SK-N-SH treated with all-trans-retinoic acid at 6 μM for 48 hours (cell line): ENCODE measurements at regions not wholly inside any gene's neighbourhood (a gene's known extent, or its start where the extent isn't known, plus 50 kb on each side); places are given as distances from the start of the nearest gene placed in this dataset.

Experiments used
- ATAC-seq: fragments of 200-7000 bp; cut with Tn5 transposase; 3 replicates; pipeline ENCODE4 v1.9.1; 2020; ENCODE audit warnings: mild to moderate bottlenecking, moderate library complexity
- ARNTL ChIP-seq: fragments of 450-650 bp; formaldehyde crosslinking; IDR thresholded peaks from 2 replicates; pipeline ENCODE4 v1.5.0; 2020; ENCODE audit warnings: low read depth, mild to moderate bottlenecking, moderate library complexity, borderline replicate concordance
- BACH2 ChIP-seq: fragments of 250-450 bp; sonication (Bioruptor Pico); IDR thresholded peaks from 2 replicates; pipeline ENCODE4 v1.9.0; 2021; ENCODE audit warnings: mild to moderate bottlenecking, borderline replicate concordance
- CSDC2 ChIP-seq: fragments of 250-450 bp; sonication (Bioruptor Pico); IDR thresholded peaks from 2 replicates; pipeline ENCODE4 v1.5.0; 2020; ENCODE audit warnings: mild to moderate bottlenecking, moderate library complexity
- CSRNP3 ChIP-seq: fragments of 250-450 bp; sonication (Bioruptor Pico); IDR thresholded peaks from 2 replicates; pipeline ENCODE4 v1.5.1; 2021; ENCODE audit warnings: mild to moderate bottlenecking, moderate library complexity
- ESRRG ChIP-seq: fragments of 250-450 bp; sonication (Bioruptor Pico); IDR thresholded peaks from 2 replicates; pipeline ENCODE4 v1.6.1; 2021; ENCODE audit warnings: mild to moderate bottlenecking
- ISL1 ChIP-seq: fragments of 250-450 bp; sonication (Bioruptor Pico); IDR thresholded peaks from 2 replicates; pipeline ENCODE4 v2.1.2; 2022; ENCODE audit warnings: mild to moderate bottlenecking, moderate library complexity
- OSR1 ChIP-seq: fragments of 250-450 bp; sonication (Bioruptor Pico); IDR thresholded peaks from 2 replicates; pipeline ENCODE4 v1.8.0; 2022; ENCODE audit warnings: moderate library complexity, mild to moderate bottlenecking, inconsistent platforms
- POU6F1 ChIP-seq: fragments of 250-450 bp; sonication (Bioruptor Pico); IDR thresholded peaks from 2 replicates; pipeline ENCODE4 v1.8.0; 2021; ENCODE audit warnings: low read depth, mild to moderate bottlenecking, moderate library complexity, borderline replicate concordance
- PPARA ChIP-seq: fragments of 250-450 bp; sonication (Bioruptor Pico); IDR thresholded peaks from 2 replicates; pipeline ENCODE4 v1.5.0; 2020; ENCODE audit warnings: mild to moderate bottlenecking, borderline replicate concordance
- RARB ChIP-seq: fragments of 250-450 bp; sonication (Bioruptor Pico); IDR thresholded peaks from 2 replicates; pipeline ENCODE4 v1.8.0; 2021; ENCODE audit warnings: mild to moderate bottlenecking, moderate library complexity
- SNAI2 ChIP-seq: fragments of 250-450 bp; sonication (Bioruptor Pico); IDR thresholded peaks from 2 replicates; pipeline ENCODE4 v1.5.0; 2020; ENCODE audit warnings: mild to moderate bottlenecking, moderate library complexity
- TCF4 ChIP-seq: fragments of 250-450 bp; sonication (Bioruptor Pico); IDR thresholded peaks from 2 replicates; pipeline ENCODE4 v1.8.0; 2021; ENCODE audit warnings: mild to moderate bottlenecking, moderate library complexity, borderline replicate concordance
- TOX ChIP-seq: fragments of 250-450 bp; sonication (Bioruptor Pico); IDR thresholded peaks from 2 replicates; pipeline ENCODE4 v1.8.0; 2021; ENCODE audit warnings: mild to moderate bottlenecking, moderate library complexity, borderline replicate concordance
- ZC3H10 ChIP-seq: fragments of 250-450 bp; sonication (Bioruptor Pico); IDR thresholded peaks from 2 replicates; pipeline ENCODE4 v1.5.1; 2021; ENCODE audit warnings: mild to moderate bottlenecking, moderate library complexity
- ZFP3 ChIP-seq: fragments of 250-450 bp; sonication (Bioruptor Pico); IDR thresholded peaks from 2 replicates; pipeline ENCODE4 v1.5.0; 2020; ENCODE audit warnings: mild to moderate bottlenecking, moderate library complexity
- ZFP30 ChIP-seq: fragments of 450-650 bp; formaldehyde crosslinking; IDR thresholded peaks from 2 replicates; pipeline ENCODE4 v1.5.0; 2022; ENCODE audit warnings: mild to moderate bottlenecking, moderate library complexity
- ZNF565 ChIP-seq: fragments of 450-650 bp; formaldehyde crosslinking; conservative IDR thresholded peaks from 2 replicates; pipeline ENCODE4 v1.5.0; 2020; ENCODE audit warnings: low read depth, mild to moderate bottlenecking, moderate library complexity
- ZNF70 ChIP-seq: fragments of 450-650 bp; formaldehyde crosslinking; IDR thresholded peaks from 2 replicates; pipeline ENCODE4 v1.5.0; 2020; ENCODE audit warnings: mild to moderate bottlenecking, moderate library complexity
- ZNF8 ChIP-seq: fragments of 450-650 bp; formaldehyde crosslinking; IDR thresholded peaks from 2 replicates; pipeline ENCODE4 v1.5.0; 2020; ENCODE audit warnings: mild to moderate bottlenecking, moderate library complexity
- TF ChIP-seq, protein P1 (sequence below): fragments of 250-450 bp; sonication (Bioruptor Pico); IDR thresholded peaks from 2 replicates; pipeline ENCODE4 v1.5.1; 2020; ENCODE audit warnings: low read depth, mild to moderate bottlenecking, moderate library complexity
- TF ChIP-seq, protein P2 (sequence below): fragments of 250-450 bp; sonication (Bioruptor Pico); IDR thresholded peaks from 2 replicates; pipeline ENCODE4 v1.5.0; 2020; ENCODE audit warnings: mild to moderate bottlenecking, moderate library complexity
- TF ChIP-seq, protein P3 (sequence below): fragments of 250-450 bp; sonication (Bioruptor Pico); IDR thresholded peaks from 2 replicates; pipeline ENCODE4 v1.8.0; 2020; ENCODE audit warnings: mild to moderate bottlenecking, moderate library complexity, borderline replicate concordance

DNA sequence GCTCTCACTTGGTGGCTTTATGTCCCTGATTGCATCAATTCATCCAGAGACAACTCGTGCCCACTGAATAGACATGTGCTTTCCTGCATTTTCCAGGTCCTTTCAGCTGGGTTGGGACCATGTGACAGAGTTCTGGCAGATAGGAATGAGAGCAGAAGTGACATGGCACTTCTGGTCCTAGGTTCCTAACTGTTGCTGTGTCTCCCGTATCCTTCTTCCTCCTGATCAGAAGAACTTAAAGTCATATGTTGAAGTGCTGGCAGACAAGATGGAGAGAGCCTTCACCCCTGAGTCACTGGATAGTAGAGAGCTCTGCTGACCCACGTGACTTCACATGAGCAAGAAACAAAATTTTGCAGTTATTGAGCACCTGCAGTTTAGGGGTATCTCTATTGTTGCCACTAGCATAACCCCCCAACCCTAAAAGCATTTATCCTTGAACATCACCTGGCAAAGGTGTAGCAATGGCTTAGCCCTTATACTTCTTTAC, 80.0 kb downstream of the NREP start:
- no peak for ATAC-seq
- TF ChIP-seq POU6F1, result no peak
- TF ChIP-seq, protein P1, sequence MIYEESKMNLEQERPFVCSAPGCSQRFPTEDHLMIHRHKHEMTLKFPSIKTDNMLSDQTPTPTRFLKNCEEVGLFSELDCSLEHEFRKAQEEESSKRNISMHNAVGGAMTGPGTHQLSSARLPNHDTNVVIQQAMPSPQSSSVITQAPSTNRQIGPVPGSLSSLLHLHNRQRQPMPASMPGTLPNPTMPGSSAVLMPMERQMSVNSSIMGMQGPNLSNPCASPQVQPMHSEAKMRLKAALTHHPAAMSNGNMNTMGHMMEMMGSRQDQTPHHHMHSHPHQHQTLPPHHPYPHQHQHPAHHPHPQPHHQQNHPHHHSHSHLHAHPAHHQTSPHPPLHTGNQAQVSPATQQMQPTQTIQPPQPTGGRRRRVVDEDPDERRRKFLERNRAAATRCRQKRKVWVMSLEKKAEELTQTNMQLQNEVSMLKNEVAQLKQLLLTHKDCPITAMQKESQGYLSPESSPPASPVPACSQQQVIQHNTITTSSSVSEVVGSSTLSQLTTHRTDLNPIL (CRISPR knock-in tag), result no peak
- no peak for TF ChIP-seq PPARA (CRISPR knock-in tag)
- TF ChIP-seq TOX (CRISPR knock-in tag), result no peak
- TF ChIP-seq ZC3H10 (CRISPR knock-in tag), result no peak
- TF ChIP-seq ZNF70 (CRISPR knock-in tag), result no peak
- TF ChIP-seq OSR1 (CRISPR knock-in tag), result no peak
- TF ChIP-seq ZNF565 (CRISPR knock-in tag), result no peak
- no peak for TF ChIP-seq SNAI2 (CRISPR knock-in tag)
- TF ChIP-seq ZFP30 (CRISPR knock-in tag), result no peak
- TF ChIP-seq ESRRG (CRISPR knock-in tag), result no peak
- TF ChIP-seq ZNF8, result no peak
- TF ChIP-seq, all 23 proteins: peak for 0

GRCh38 chr5:111676466-111676865, 80.5 kb downstream of the NREP start:
- TF ChIP-seq ARNTL (no peak), CSDC2 (no peak)

DNA sequence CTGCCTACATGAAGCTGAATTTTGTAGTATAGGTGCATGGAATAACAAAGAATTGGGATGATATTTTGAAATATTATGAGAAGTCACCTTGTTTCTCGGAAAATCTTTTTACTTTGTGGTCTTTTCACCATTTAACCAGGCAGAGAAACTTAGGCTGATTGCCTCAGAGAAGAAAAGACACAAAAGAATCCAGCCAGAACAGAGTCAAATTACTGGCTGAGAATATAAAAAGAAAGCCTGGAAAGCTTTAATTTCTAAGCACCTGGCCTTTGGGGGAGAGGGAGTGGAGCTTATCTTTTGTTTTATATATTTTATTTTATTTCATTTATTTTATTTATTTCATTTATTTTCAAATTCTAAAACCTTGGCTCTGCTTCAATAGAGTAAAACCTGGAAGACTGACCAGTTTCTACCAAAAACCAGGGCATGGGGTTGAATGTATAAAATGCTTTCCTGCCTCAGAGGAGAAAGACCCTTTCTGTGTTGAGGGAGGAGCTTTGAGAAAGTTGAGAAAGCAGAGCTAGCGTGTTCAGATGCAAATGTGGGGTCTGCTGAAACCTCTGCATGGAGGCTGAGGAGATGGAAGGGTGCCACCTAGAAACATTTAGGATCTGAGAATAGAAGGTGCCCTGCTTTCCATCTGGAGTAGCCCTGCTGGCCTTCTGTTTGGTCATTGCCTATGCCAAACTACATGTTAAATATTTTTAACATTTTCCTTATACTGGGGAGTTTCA, 81.6 kb downstream of the NREP start:
- no peak for ATAC-seq

More at GRCh38 chr5:111676466-111676865, 80.5 kb downstream of the NREP start:
- no peak for ATAC-seq

More for the DNA sequence above, 81.6 kb downstream of the NREP start:
- TF ChIP-seq OSR1 (CRISPR knock-in tag) (no peak), ARNTL (no peak), BACH2 (CRISPR knock-in tag) (no peak), ISL1 (CRISPR knock-in tag) (no peak), ZC3H10 (CRISPR knock-in tag) (no peak), CSDC2 (no peak), SNAI2 (CRISPR knock-in tag) (no peak), RARB (no peak), CSRNP3 (CRISPR knock-in tag) (no peak), POU6F1 (no peak), ESRRG (CRISPR knock-in tag) (no peak), TOX (CRISPR knock-in tag) (no peak), ZNF70 (CRISPR knock-in tag) (no peak), TCF4 (CRISPR knock-in tag) (no peak), ZFP3 (no peak)
- TF ChIP-seq, protein P1 (CRISPR knock-in tag), result no peak
- TF ChIP-seq, protein P2, sequence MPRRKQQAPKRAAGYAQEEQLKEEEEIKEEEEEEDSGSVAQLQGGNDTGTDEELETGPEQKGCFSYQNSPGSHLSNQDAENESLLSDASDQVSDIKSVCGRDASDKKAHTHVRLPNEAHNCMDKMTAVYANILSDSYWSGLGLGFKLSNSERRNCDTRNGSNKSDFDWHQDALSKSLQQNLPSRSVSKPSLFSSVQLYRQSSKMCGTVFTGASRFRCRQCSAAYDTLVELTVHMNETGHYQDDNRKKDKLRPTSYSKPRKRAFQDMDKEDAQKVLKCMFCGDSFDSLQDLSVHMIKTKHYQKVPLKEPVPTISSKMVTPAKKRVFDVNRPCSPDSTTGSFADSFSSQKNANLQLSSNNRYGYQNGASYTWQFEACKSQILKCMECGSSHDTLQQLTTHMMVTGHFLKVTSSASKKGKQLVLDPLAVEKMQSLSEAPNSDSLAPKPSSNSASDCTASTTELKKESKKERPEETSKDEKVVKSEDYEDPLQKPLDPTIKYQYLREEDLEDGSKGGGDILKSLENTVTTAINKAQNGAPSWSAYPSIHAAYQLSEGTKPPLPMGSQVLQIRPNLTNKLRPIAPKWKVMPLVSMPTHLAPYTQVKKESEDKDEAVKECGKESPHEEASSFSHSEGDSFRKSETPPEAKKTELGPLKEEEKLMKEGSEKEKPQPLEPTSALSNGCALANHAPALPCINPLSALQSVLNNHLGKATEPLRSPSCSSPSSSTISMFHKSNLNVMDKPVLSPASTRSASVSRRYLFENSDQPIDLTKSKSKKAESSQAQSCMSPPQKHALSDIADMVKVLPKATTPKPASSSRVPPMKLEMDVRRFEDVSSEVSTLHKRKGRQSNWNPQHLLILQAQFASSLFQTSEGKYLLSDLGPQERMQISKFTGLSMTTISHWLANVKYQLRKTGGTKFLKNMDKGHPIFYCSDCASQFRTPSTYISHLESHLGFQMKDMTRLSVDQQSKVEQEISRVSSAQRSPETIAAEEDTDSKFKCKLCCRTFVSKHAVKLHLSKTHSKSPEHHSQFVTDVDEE, result no peak
- TF ChIP-seq, protein P3, sequence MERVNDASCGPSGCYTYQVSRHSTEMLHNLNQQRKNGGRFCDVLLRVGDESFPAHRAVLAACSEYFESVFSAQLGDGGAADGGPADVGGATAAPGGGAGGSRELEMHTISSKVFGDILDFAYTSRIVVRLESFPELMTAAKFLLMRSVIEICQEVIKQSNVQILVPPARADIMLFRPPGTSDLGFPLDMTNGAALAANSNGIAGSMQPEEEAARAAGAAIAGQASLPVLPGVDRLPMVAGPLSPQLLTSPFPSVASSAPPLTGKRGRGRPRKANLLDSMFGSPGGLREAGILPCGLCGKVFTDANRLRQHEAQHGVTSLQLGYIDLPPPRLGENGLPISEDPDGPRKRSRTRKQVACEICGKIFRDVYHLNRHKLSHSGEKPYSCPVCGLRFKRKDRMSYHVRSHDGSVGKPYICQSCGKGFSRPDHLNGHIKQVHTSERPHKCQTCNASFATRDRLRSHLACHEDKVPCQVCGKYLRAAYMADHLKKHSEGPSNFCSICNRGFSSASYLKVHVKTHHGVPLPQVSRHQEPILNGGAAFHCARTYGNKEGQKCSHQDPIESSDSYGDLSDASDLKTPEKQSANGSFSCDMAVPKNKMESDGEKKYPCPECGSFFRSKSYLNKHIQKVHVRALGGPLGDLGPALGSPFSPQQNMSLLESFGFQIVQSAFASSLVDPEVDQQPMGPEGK (CRISPR knock-in tag), result no peak
